ENCODE measurements at regions not wholly inside any gene's neighbourhood (a gene's known extent, or its start where the extent isn't known, plus 50 kb on each side); places are given as distances from the start of the nearest gene placed in this dataset.
"Not testable (repeated sequence)": the region's sequence is repeated elsewhere in the genome, so short reads cannot be mapped to it uniquely, and the experiment has no call there.

GRCh38 chr1:214991691-214992315 lies 90.7 kb upstream of the KCNK2 start:
- no peak for ATAC-seq

DNA sequence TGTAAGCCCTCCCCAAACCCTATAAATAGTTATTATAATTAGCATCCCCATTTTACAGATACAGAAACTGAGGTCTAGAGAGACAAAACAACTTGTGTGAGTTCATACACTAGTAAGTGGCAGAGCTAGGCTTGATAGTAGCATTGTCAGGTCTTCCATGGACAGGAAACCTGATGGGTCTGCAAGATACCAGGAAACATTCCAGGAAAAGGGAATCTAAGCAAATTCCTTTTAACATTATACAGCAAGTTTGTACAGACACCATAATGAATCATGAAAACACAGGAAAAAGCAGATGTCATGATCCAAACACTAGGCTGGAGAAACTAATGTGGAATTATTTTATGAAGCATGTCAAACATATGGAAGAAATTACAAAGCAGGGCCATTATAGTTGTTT lies 89.1 kb upstream of the KCNK2 start:
- no peak for ATAC-seq

DNA sequence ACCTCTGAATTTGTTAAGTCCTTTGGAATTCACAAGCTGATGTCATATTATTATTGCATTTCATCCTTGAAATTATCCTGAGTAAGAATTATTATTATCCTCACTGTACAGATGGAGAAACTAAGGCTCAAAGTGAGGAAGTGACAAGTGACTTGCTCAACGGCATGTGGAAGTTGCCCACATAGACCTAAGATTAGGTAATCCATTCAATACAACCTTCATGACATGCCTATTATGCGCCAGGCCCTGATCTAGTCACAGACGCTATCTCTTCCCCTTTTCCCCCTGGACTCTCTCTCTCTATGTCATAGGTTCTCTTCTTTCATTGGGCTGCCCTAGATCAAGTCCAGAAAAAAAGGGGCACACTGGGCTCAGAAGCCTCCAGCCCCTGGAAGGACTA lies 84.9 kb upstream of the KCNK2 start:
- ATAC-seq = no peak

DNA sequence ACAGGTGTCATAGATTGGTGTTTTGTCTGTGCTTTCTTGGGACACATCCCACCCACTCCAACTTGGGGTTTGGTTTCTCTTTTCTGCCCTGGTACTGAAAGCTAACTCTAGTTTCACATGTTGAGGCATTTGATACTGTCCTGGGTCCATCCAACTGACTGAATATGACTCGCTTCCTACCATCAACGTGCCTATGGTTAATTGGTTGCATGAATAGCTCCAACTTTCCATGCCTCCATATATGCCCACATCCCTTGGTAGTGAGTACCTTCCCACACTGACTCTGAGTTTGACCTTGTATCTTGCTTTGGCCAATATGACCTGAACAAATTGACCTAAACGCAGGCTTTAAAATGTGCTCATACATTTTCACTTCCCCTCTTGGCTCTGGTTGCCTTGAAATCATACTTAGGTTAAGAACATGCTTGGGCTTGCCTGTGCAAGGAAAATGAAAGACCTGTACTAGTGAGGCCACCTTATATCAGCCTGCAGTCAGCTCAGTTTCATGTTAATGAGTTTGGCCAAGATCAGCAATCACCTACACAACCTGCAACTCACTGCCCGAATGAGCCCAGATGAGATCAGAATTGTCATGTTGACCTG lies 81.0 kb upstream of the KCNK2 start:
- ATAC-seq = no peak

- ATAC-seq = no peak
Measured at GRCh38 chr1:215002471-215002870, 80.1 kb upstream of the KCNK2 start.

DNA sequence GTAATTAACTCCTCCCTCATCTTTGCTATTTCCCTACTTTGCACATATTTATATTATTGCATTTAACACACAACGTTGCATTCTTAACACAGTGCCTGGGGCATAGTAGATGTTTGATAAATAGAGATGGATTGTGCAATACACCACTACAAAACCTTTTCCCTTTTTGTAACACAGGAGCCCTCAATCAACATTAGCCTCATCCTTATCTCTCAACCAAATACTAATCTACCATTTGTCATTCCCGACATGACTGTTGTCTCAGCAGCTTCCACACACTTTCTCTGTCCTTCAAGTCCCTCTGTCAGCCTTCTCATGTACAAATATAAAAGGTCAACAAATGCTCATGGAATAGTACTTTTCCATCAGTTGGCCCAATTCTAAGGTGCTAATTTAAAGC lies 78.9 kb upstream of the KCNK2 start:
- no peak for ATAC-seq

DNA sequence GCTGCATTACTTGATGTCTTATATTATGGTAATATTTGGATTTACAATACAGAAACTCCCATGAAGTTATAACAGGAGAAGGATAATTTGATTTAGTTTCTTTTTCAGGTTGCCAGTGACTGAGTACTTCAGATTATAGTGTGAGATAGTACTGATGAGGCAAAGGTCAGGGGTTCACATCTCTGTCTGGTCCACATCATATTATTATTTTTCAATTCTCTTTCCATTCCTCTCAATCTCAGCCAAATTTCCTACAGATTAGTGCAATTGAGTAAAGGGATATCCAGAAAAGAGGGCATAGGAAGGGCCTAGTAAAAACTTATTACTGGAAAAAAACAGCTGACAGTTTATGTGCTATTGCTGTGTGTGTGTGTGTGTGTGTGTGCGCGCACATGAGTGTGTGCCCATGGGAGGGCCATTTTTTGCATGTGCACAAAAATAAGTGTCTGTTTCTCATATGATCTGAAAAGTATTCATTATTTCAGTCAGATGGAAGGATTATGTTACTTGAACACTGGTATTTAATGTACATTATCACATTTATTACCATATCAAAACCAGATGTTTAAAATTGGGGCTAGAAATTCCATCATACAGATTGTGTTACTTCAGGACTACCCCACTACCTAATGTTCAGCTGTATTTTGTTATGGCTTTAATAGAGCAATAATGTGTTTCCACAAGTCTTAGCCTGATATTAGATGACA lies 78.3 kb upstream of the KCNK2 start:
- ATAC-seq = no peak

DNA sequence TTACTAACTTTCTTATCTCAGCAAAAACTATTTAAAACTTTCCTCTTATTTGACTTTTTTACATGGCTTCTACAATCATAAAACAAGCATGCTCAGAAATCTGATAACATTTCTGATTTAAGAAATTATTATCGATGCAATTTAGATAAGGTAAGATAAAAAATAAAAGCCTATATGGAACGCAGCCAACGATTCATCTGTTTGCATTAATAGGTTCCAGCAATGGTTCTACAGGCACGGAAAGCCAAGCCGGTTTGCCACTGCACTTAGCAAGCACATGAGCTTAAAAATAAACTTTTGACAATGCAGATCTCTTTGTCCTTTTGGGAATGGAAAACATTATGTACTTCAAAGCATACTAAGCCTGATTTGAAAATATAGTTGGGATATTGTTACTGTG lies 77.5 kb upstream of the KCNK2 start:
- ATAC-seq = no peak

- no peak for ATAC-seq
Measured at GRCh38 chr1:215005656-215006345, 76.7 kb upstream of the KCNK2 start.

DNA sequence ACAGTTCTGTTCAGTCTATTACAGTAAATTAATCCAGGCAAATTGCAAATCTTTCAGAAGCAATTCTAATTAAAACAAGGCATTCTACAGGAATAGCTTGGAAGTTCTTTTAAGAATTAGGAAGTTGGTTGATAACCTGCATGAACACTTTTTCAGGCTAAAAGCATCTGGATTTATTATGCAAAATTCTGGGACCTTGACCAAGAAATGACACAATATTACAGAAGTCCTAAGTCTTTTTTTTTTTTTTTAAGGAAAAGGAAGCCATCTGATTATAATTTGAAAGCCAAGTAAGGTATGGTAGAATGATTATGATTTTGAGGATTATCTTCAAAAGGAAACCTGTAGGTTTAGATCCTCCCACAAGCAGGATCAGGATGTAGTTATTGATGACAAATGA lies 74.7 kb upstream of the KCNK2 start:
- no peak for ATAC-seq

DNA sequence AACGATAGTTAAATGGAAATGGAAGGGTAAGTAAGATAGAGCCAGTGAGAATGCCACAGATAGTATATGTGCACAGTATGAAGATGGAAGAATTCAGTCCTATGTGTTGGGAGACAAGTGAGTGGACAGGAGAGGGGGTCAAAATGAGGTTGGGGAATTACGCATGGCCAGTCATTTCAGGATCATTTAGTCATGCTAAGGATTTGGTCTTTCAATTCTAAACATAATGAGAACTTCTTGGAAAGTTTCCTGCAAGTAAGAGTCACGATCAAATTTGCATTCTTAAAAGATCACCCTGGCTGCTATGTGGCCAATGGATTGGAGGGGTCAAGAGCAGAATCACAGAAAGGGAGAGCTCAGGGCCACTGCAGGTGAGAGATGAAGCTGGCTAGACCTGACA lies 64.0 kb upstream of the KCNK2 start:
- ATAC-seq = no peak

GRCh38 chr1:215022204-215022603 lies 60.3 kb upstream of the KCNK2 start:
- no peak for ATAC-seq

GRCh38 chr1:215022741-215023141 lies 59.8 kb upstream of the KCNK2 start:
- ATAC-seq = no peak

- ATAC-seq = no peak
Measured at GRCh38 chr1:215023155-215023832, 59.2 kb upstream of the KCNK2 start.

DNA sequence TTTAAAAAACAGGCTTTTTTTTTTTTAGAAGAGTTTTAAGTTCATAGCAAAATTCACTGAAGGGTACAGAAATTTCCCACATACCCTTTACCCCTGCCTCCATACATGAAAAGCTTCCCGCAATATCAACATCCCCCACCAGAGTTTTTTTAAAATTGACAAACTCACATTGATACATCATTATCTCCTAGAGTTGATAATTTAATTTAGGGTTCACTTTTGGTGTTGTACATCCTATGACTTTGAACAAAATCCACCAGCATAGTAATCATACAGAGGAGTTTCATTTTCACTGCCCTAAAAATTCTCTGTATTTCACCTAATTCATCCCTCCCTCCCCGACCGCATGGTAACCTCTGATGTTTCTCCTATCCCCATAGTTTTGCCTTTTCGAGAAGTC lies 53.6 kb upstream of the KCNK2 start:
- no peak for ATAC-seq

DNA sequence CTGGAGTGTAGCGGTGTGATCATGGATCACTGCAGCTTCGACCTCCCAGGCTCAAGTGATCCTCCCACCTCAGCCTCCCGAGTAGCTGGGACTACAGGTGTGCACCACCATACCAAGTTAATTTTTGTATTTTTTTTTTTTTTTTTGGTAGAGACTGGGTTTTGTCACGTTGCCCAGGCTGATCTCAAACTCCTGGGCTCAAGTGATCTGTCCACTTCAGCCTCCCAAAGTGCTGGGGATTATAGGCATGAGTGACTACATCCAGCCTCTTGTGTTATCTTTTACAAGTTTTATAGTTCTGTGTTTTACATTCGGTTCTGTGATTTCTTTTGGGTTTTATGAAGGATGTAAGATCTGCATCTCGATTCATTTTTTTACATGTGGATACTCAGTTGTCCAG lies 52.0 kb upstream of the KCNK2 start:
- not testable (repeated sequence) for ATAC-seq

GRCh38 chr1:215031392-215031791 lies 51.1 kb upstream of the KCNK2 start:
- ATAC-seq = no peak

Measured in activated CD4-positive, CD25-positive, alpha-beta regulatory T cell treated with anti-CD3 and anti-CD28 coated beads, Interleukin-2, amount 50 U/mL, for 24 hours (primary cell).